H7 (cell line): ENCODE measurements at regions not wholly inside any gene's neighbourhood (a gene's known extent, or its start where the extent isn't known, plus 50 kb on each side); places are given as distances from the start of the nearest gene placed in this dataset.

Source experiments
- DNase-seq: peaks from one replicate; pipeline ENCODE4 v3.0.0; 2012
- H3K27me3 ChIP-seq: 2 replicates; pipeline ENCODE4 v1.6.0; 2011; ENCODE audit warnings: mild to moderate bottlenecking, low read length; ENCODE audit not compliant: control insufficient read depth, insufficient read depth
- H3K36me3 ChIP-seq: replicated peaks from 2 replicates; pipeline ENCODE4 v1.5.1; 2011; ENCODE audit warnings: low read length; ENCODE audit not compliant: control insufficient read depth, insufficient read depth
- H3K4me3 ChIP-seq: 2 replicates; pipeline ENCODE4 v1.5.1; 2011; ENCODE audit warnings: low read depth, mild to moderate bottlenecking, control low read depth, low read length, moderate library complexity; ENCODE audit not compliant: insufficient read depth

GRCh38 chr4:112881842-112882241, 167.6 kb upstream of the ANK2 start:
- Histone ChIP-seq H3K4me3 (no peak overlapping the region), H3K27me3 (no peaks in the 10 kb centered on the region), H3K36me3 (no peaks in the 10 kb centered on the region)
- peak; percentile 19 for DNase-seq

- Histone ChIP-seq H3K4me3 (no peak overlapping the region), H3K27me3 (no peaks in the 10 kb centered on the region), H3K36me3 (no peaks in the 10 kb centered on the region)
- no peak for DNase-seq
These were observed 167.2 kb upstream of the ANK2 start for GRCh38 chr4:112882286-112882685.

- Histone ChIP-seq H3K27me3 (no peaks in the 10 kb centered on the region), H3K4me3 (no peak overlapping the region), H3K36me3 (no peaks in the 10 kb centered on the region)
- DNase-seq, result no peak
These were observed 165.0 kb upstream of the ANK2 start for GRCh38 chr4:112884406-112884805.

DNA sequence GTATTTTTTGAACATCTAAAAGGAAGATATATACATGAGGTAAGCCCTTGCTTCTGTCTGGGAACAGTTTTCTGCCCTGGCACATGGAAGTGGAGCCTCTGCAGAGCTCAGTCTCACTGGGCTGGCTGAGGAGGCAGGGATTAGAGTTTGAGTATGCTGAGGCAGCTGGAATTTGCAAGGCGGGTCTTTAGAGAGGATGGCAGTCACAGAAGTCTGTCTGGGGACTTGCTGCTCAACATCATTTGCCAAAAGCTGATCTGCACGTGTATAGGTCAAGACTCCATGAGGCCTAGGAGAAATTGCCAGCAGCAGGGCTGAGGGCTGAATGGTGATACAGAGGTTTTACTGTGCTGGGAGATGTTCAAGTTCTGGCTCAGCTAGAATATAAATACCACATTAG, 163.6 kb upstream of the ANK2 start:
- no peak for DNase-seq

GRCh38 chr4:112888622-112889021, 160.8 kb upstream of the ANK2 start:
- Histone ChIP-seq H3K27me3 (no peaks in the 10 kb centered on the region), H3K36me3 (no peaks in the 10 kb centered on the region), H3K4me3 (no peak overlapping the region)
- DNase-seq, result no peak

More for the DNA sequence above, 163.6 kb upstream of the ANK2 start:
- Histone ChIP-seq H3K27me3 (no peaks in the 10 kb centered on the region), H3K36me3 (no peaks in the 10 kb centered on the region), H3K4me3 (no peak overlapping the region)

DNA sequence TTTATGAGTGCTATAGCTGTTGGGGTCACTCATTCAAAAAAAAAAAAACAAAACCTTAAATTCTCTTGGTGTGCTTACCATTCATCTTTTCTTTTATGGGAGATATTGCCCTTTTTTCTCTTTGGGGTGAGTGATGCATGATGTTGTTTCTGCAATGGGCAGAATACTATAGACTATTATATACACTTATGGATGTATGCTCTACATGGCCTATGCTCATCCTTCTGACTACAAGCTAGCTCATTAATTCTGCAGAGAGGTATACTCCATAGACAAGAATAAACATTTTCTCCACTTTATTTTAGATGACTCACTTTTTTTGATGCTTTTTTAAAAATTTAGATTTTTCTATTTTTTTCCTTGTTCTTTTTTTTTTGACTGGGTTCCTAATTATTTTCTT, 160.3 kb upstream of the ANK2 start:
- Histone ChIP-seq H3K27me3 (no peaks in the 10 kb centered on the region), H3K36me3 (no peaks in the 10 kb centered on the region), H3K4me3 (no peak overlapping the region)
- DNase-seq, result no peak

GRCh38 chr4:112889619-112890527, 159.6 kb upstream of the ANK2 start:
- no peak for DNase-seq

DNA sequence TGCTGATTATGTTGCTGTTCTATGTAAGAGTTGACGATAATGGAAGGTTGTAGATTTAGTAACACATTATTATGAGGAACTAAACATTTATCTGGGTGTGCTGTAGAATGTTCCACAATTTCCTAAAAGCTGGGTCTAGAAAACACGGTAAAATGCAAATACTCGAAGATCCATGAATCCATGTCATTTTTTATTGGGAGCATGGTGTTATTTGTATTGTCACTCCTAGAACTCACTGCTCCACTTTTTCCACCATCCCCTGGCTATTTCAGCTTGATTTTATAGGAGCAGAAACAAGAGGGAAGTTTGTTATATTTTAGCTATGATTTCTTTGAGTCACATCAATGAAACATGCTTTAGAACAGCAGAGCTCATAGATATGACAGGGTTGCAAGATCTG, 155.0 kb upstream of the ANK2 start:
- Histone ChIP-seq H3K27me3 (no peaks in the 10 kb centered on the region), H3K4me3 (no peak overlapping the region)

More at GRCh38 chr4:112889619-112890527, 159.6 kb upstream of the ANK2 start:
- H3K36me3 ChIP-seq, result no peaks in the 10 kb centered on the region
- H3K4me3 ChIP-seq, result no peak overlapping the region
- no peaks in the 10 kb centered on the region for H3K27me3 ChIP-seq

DNA sequence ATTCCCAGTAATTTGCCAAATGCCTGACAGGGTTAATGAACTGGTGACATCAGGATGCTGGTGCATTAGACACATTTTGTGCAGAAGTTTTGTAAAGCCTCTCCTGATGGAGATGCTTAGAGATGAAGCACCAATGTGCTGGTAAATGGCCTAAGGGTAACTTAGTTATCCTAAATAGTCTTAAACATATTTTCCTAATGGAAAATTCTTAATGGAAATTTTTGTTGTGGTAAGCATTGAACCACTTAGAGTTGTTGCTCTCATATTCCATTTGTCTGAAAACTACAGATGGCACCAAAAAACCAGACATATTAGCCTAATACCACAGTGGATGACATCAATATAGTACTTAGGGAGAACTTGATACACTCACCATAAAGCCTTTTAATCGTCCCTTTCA, 154.5 kb upstream of the ANK2 start:
- DNase-seq, result no peak
- no peaks in the 10 kb centered on the region for H3K27me3 ChIP-seq
- no peaks in the 10 kb centered on the region for H3K36me3 ChIP-seq
- H3K4me3 ChIP-seq, result no peak overlapping the region

More for the DNA sequence above, 155.0 kb upstream of the ANK2 start:
- DNase-seq, result no peak
- no peaks in the 10 kb centered on the region for H3K36me3 ChIP-seq

DNA sequence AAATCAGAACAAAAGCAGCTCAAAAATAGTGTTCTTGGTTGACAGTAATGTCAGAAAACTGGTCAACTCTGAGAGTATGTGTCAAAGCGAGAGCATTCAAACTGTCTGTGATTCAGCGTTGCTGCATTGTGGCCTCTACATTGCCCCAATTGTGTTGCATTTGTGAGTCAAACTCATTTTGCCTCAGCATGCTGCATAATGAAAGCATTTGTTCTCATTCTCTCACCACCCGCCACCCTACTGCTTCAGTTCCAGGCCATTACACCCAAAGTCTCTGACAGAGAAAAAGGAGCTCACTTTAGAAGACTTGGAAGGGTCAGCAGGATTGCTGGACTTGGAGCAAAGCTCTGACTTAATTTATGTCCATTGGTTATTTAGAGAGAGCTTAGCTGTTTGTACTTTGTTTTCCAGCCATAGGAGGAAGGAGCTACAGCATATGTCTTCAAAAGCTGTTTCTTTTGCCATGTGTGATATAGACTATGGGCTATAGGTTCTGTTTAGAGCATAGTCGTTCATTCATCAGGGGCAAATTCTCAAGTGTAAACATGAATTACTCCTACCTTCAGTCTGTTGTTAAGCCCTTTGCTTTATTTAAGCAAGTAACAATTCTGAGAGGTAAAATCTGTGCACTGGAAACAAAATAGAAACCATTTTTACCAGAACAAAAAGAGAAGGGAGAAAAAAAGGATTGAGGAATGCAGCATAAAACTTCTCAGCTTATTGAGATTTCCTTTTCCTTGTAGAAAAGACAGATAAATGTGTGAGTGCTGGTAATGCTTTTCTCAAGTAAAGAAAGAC, 153.4 kb upstream of the ANK2 start:
- no peaks in the 10 kb centered on the region for H3K36me3 ChIP-seq
- no peak for DNase-seq
- no peaks in the 10 kb centered on the region for H3K27me3 ChIP-seq
- no peak overlapping the region for H3K4me3 ChIP-seq

- Histone ChIP-seq H3K27me3 (no peaks in the 10 kb centered on the region), H3K4me3 (no peak overlapping the region), H3K36me3 (no peaks in the 10 kb centered on the region)
- DNase-seq, result no peak
These were observed 152.8 kb upstream of the ANK2 start for GRCh38 chr4:112896609-112897190.

- no peak for DNase-seq
- Histone ChIP-seq H3K4me3 (no peak overlapping the region), H3K36me3 (no peaks in the 10 kb centered on the region), H3K27me3 (no peaks in the 10 kb centered on the region)
These were observed 151.9 kb upstream of the ANK2 start for GRCh38 chr4:112897543-112897942.

GRCh38 chr4:112898357-112899141, 150.9 kb upstream of the ANK2 start:
- Histone ChIP-seq H3K4me3 (no peak overlapping the region), H3K36me3 (no peaks in the 10 kb centered on the region), H3K27me3 (no peaks in the 10 kb centered on the region)
- DNase-seq, result no peak

DNA sequence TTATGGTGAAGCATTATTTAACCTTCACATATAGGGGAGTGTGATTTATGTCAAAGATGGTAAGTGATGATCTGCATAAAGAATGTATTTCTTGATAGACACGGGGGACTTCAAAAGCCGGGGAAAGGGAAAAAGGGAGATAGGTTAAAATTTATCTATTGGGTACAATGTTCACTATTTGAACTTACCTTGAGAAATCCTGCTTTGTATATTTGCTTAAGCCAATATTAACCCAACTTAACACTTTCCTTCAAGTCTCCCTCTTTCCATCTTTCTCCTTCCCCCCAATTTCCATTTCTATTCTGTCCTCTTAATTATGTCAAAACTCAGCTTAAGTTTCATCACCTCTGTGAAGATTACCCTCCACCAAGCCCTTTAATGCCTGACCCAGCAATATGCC, 149.0 kb upstream of the ANK2 start:
- DNase-seq, result no peak
- Histone ChIP-seq H3K36me3 (no peaks in the 10 kb centered on the region), H3K4me3 (no peak overlapping the region), H3K27me3 (no peaks in the 10 kb centered on the region)
